Osteoblast (primary cell): ENCODE measurements at regions not wholly inside any gene's neighbourhood (a gene's known extent, or its start where the extent isn't known, plus 50 kb on each side); places are given as distances from the start of the nearest gene placed in this dataset.
A peak's percentile ranks its signal among the peaks of the same experiment; 100 is the strongest.

Experiments used
- DNase-seq: peaks from one replicate; pipeline ENCODE4 v3.0.0; 2011; ENCODE audit warnings: low spot score, mixed read lengths; ENCODE audit not compliant: insufficient read length; ENCODE audit errors: missing footprints
- H2AFZ ChIP-seq: 2 replicates; pipeline ENCODE4 v1.6.0; 2011; ENCODE audit warnings: mild to moderate bottlenecking, low read length
- H3K27ac ChIP-seq: 2 replicates; pipeline ENCODE4 v1.5.1; 2011; ENCODE audit warnings: mild to moderate bottlenecking, low read depth, low read length, moderate library complexity
- H3K27me3 ChIP-seq: 2 replicates; pipeline ENCODE4 v1.6.0; 2012; ENCODE audit warnings: mild to moderate bottlenecking, control low read depth, inconsistent platforms, low read length, moderate library complexity; ENCODE audit not compliant: insufficient read depth
- H3K36me3 ChIP-seq: 2 replicates; pipeline ENCODE4 v1.5.1; 2011; ENCODE audit warnings: mild to moderate bottlenecking, low read length, control low read depth, moderate library complexity; ENCODE audit not compliant: insufficient read depth
- H3K4me1 ChIP-seq: 2 replicates; pipeline ENCODE4 v1.5.1; 2011; ENCODE audit warnings: mild to moderate bottlenecking, low read length, control low read depth, moderate library complexity; ENCODE audit not compliant: insufficient read depth
- H3K4me2 ChIP-seq: 2 replicates; pipeline ENCODE4 v1.6.0; 2011; ENCODE audit warnings: mild to moderate bottlenecking, low read length; ENCODE audit not compliant: insufficient read depth
- H3K4me3 ChIP-seq: fragments of 200-600 bp; sonication (generic); 3 replicates; pipeline ENCODE4 v1.5.1; 2012; ENCODE audit warnings: mild to moderate bottlenecking, low read length, inconsistent platforms; ENCODE audit not compliant: insufficient read depth
- H3K79me2 ChIP-seq: 2 replicates; pipeline ENCODE4 v1.6.0; 2012; ENCODE audit warnings: mild to moderate bottlenecking, low read length, control low read depth, inconsistent platforms; ENCODE audit not compliant: insufficient read depth
- H3K9me3 ChIP-seq: 2 replicates; pipeline ENCODE4 v1.5.1; 2011; ENCODE audit warnings: low read depth, low read length, control low read depth
- H4K20me1 ChIP-seq: 2 replicates; pipeline ENCODE4 v1.6.0; 2012; ENCODE audit warnings: mild to moderate bottlenecking, low read length, control low read depth; ENCODE audit not compliant: insufficient read depth
- CTCF ChIP-seq: IDR thresholded peaks from 2 replicates; pipeline ENCODE4 v1.5.1; 2011; ENCODE audit warnings: mild to moderate bottlenecking, low read depth, low read length, moderate library complexity; ENCODE audit errors: extremely low read depth

- no peak for TF ChIP-seq CTCF
- no peaks in the 10 kb centered on the region for H3K27me3 ChIP-seq
Measured at GRCh38 chr2:7849027-7849426, 832.8 kb upstream of the ID2 start.

GRCh38 chr2:7849531-7849930 is 832.3 kb upstream of the ID2 start:
- Histone ChIP-seq H3K79me2 (no peaks in the 10 kb centered on the region), H2AFZ (no peak overlapping the region), H3K27ac (no peak overlapping the region), H4K20me1 (no peaks in the 10 kb centered on the region), H3K4me2 (no peak overlapping the region), H3K4me1 (peaks cover 27% of the 10 kb centered on the region), H3K27me3 (no peaks in the 10 kb centered on the region), H3K36me3 (no peaks in the 10 kb centered on the region), H3K9me3 (no peaks in the 10 kb centered on the region), H3K4me3 (no peak overlapping the region)
- TF ChIP-seq CTCF = no peak
- DNase-seq = no peak

More at GRCh38 chr2:7849027-7849426, 832.8 kb upstream of the ID2 start:
- Histone ChIP-seq H3K9me3 (no peaks in the 10 kb centered on the region), H3K79me2 (no peaks in the 10 kb centered on the region), H3K4me2 (no peak overlapping the region), H4K20me1 (no peaks in the 10 kb centered on the region), H3K4me3 (no peak overlapping the region), H3K36me3 (no peaks in the 10 kb centered on the region), H3K27ac (no peak overlapping the region), H3K4me1 (peaks cover 30% of the 10 kb centered on the region), H2AFZ (no peak overlapping the region)
- no peak for DNase-seq

GRCh38 chr2:7852546-7852945 is 829.3 kb upstream of the ID2 start:
- no peak for TF ChIP-seq CTCF
- H3K36me3 ChIP-seq = no peaks in the 10 kb centered on the region
- no peak overlapping the region for H3K4me3 ChIP-seq

GRCh38 chr2:7857904-7858303 is 824.0 kb upstream of the ID2 start:
- H3K27me3 ChIP-seq = no peaks in the 10 kb centered on the region
- H3K4me2 ChIP-seq = no peak overlapping the region
- DNase-seq = no peak
- H3K27ac ChIP-seq = peak overlapping the region; percentile 11
- H3K9me3 ChIP-seq = no peaks in the 10 kb centered on the region
- no peaks in the 10 kb centered on the region for H3K79me2 ChIP-seq
- no peak for TF ChIP-seq CTCF
- H3K4me1 ChIP-seq = peaks cover 12% of the 10 kb centered on the region
- H4K20me1 ChIP-seq = no peaks in the 10 kb centered on the region
- no peaks in the 10 kb centered on the region for H3K36me3 ChIP-seq
- H3K4me3 ChIP-seq = no peak overlapping the region
- no peak overlapping the region for H2AFZ ChIP-seq

More at GRCh38 chr2:7852546-7852945, 829.3 kb upstream of the ID2 start:
- no peaks in the 10 kb centered on the region for H3K79me2 ChIP-seq
- no peak overlapping the region for H3K27ac ChIP-seq
- H3K9me3 ChIP-seq = no peaks in the 10 kb centered on the region
- H3K27me3 ChIP-seq = no peaks in the 10 kb centered on the region
- H2AFZ ChIP-seq = no peak overlapping the region
- peaks cover 13% of the 10 kb centered on the region for H3K4me1 ChIP-seq
- no peak overlapping the region for H3K4me2 ChIP-seq
- DNase-seq = no peak
- no peaks in the 10 kb centered on the region for H4K20me1 ChIP-seq
